OCI-LY7 (cell line): ENCODE measurements at regions not wholly inside any gene's neighbourhood (a gene's known extent, or its start where the extent isn't known, plus 50 kb on each side); places are given as distances from the start of the nearest gene placed in this dataset.

Experiments
- BruUV-seq: library from RNA; stranded (reverse); fragments of 400-500 nt; replicated peaks from 2 replicates; lab custom pipeline; 2021; lab: Mats Ljungman, UMichigan
- CTCF ChIA-PET: fragments of 300-600 bp; sonication (Branson Sonifier 250); formaldehyde crosslinking; loops from one replicate; lab custom pipeline; 2022; ENCODE audit warnings: antibody characterized with exemption; ENCODE audit not compliant: unreplicated experiment; lab: Charles Lee
- POLR2A ChIA-PET: fragments of 300-600 bp; sonication (Branson Sonifier 250); formaldehyde crosslinking; loops from one replicate; lab custom pipeline; 2022; ENCODE audit warnings: antibody characterized with exemption; lab: Charles Lee
- DNase-seq: peaks from one replicate; pipeline ENCODE4 v3.0.0-alpha.2; 2015; ENCODE audit warnings: low spot score
- H2AFZ ChIP-seq: fragments of 200-600 bp; sonication (generic), shearing (Covaris generic); 2 replicates; pipeline ENCODE4 v1.6.1; 2014; ENCODE audit warnings: mild to moderate bottlenecking, antibody characterized with exemption, low read length, moderate library complexity
- H3K27ac ChIP-seq: fragments of 200-600 bp; sonication (generic); 2 replicates; pipeline ENCODE4 v1.5.1; 2014; ENCODE audit warnings: mixed run types, low read depth, mild to moderate bottlenecking, moderate library complexity, low read length, inconsistent platforms; ENCODE audit not compliant: poor library complexity, severe bottlenecking
- H3K36me3 ChIP-seq: fragments of 200-600 bp; sonication (generic); 2 replicates; pipeline ENCODE4 v1.6.1; 2014; ENCODE audit warnings: mild to moderate bottlenecking, antibody characterized with exemption, low read length, moderate library complexity, mixed read lengths; ENCODE audit not compliant: insufficient read depth
- H3K4me1 ChIP-seq: fragments of 200-600 bp; sonication (generic); 2 replicates; pipeline ENCODE4 v1.5.1; 2014; ENCODE audit warnings: mild to moderate bottlenecking, low read length; ENCODE audit not compliant: insufficient read depth, poor library complexity, severe bottlenecking
- H3K4me2 ChIP-seq: fragments of 200-600 bp; sonication (generic); 2 replicates; pipeline ENCODE4 v1.6.1; 2014; ENCODE audit warnings: mild to moderate bottlenecking, low read length
- H3K4me3 ChIP-seq: fragments of 200-600 bp; sonication (generic); 2 replicates; pipeline ENCODE4 v1.5.1; 2014; ENCODE audit warnings: mild to moderate bottlenecking, low read depth, low read length; ENCODE audit not compliant: poor library complexity, severe bottlenecking
- H3K79me2 ChIP-seq: fragments of 200-600 bp; sonication (generic); 2 replicates; pipeline ENCODE4 v1.6.1; 2016; ENCODE audit warnings: low read depth, mild to moderate bottlenecking, low read length, moderate library complexity, mixed read lengths; ENCODE audit not compliant: insufficient read depth
- H3K9me2 ChIP-seq: fragments of 200-600 bp; sonication (generic); 2 replicates; pipeline ENCODE4 v1.6.1; 2016; ENCODE audit warnings: mild to moderate bottlenecking, low read length, mixed read lengths; ENCODE audit not compliant: insufficient read depth
- H3K9me3 ChIP-seq: fragments of 200-600 bp; sonication (generic); 2 replicates; pipeline ENCODE4 v1.6.1; 2014; ENCODE audit warnings: mild to moderate bottlenecking, mixed run types, low read length, mixed read lengths
- H4K20me1 ChIP-seq: fragments of 200-600 bp; sonication (generic); 2 replicates; pipeline ENCODE4 v1.6.1; 2014; ENCODE audit warnings: mild to moderate bottlenecking, antibody characterized with exemption, low read length, moderate library complexity, mixed read lengths; ENCODE audit not compliant: insufficient read depth
- CTCF ChIP-seq: fragments of 200-600 bp; sonication (generic); conservative IDR thresholded peaks from 2 replicates; pipeline ENCODE4 v1.5.1; 2014; ENCODE audit warnings: mild to moderate bottlenecking, antibody characterized with exemption, low read length, moderate library complexity, mixed read lengths
- EZH2phosphoT487 ChIP-seq: fragments of 200-600 bp; sonication (generic); IDR thresholded peaks from 2 replicates; pipeline ENCODE4 v1.6.1; 2018; ENCODE audit warnings: low read depth, borderline replicate concordance, mild to moderate bottlenecking, mixed run types, antibody characterized with exemption, low read length, moderate library complexity, mixed read lengths
- intact Hi-C: fragments of 100-400 bp; cut with micrococcal nuclease; formaldehyde crosslinking; loops from one replicate; pipeline ENCODE4 v1.10.0; 2022; ENCODE audit not compliant: unreplicated experiment

GRCh38 chr1:18535391-18536210, 54.9 kb downstream of the KLHDC7A start:
- CTCF ChIA-PET = interaction anchor here (0.6 kb wide), 1 partner anchor 502 kb away, joined by 9 read pairs; no protein-coding TSS in a partner anchor
- no peaks in the 10 kb centered on the region for H4K20me1 ChIP-seq
- TF ChIP-seq EZH2phosphoT487 (no peak), CTCF (no peak)
- H3K27ac ChIP-seq = no peak overlapping the region
- no peak overlapping the region; the same call in 1 of the 2 replicates for H2AFZ ChIP-seq
- no TSS peak for BruUV-seq
- peak overlapping the region; percentile 67 for H3K4me2 ChIP-seq
- intact Hi-C loops = no loop called here
- H3K4me1 ChIP-seq = peaks cover 50% of the 10 kb centered on the region
- no peak for DNase-seq
- H3K4me3 ChIP-seq = no peak overlapping the region
- H3K9me2 ChIP-seq = no peaks in the 10 kb centered on the region
- no peaks in the 10 kb centered on the region for H3K36me3 ChIP-seq
- H3K79me2 ChIP-seq = no peaks in the 10 kb centered on the region
- H3K9me3 ChIP-seq = no peaks in the 10 kb centered on the region
- POLR2A ChIA-PET = no interaction called here

- H4K20me1 ChIP-seq = no peaks in the 10 kb centered on the region
- H3K4me1 ChIP-seq = peaks cover 45% of the 10 kb centered on the region
- ChIA-PET POLR2A (no interaction called here), CTCF (no interaction called here)
- H3K9me2 ChIP-seq = no peaks in the 10 kb centered on the region
- H2AFZ ChIP-seq = no peak overlapping the region
- no peaks in the 10 kb centered on the region for H3K9me3 ChIP-seq
- intact Hi-C loops = no loop called here
- no peak for TF ChIP-seq CTCF
- TF ChIP-seq EZH2phosphoT487 = no peak
- H3K27ac ChIP-seq = no peak overlapping the region
- no peaks in the 10 kb centered on the region for H3K79me2 ChIP-seq
- DNase-seq = no peak
- H3K36me3 ChIP-seq = no peaks in the 10 kb centered on the region
- BruUV-seq = no TSS peak
- H3K4me2 ChIP-seq = no peak overlapping the region
- no peak overlapping the region for H3K4me3 ChIP-seq
Measured at GRCh38 chr1:18536356-18536755, 55.6 kb downstream of the KLHDC7A start.

GRCh38 chr1:18536915-18537314, 56.2 kb downstream of the KLHDC7A start:
- Histone ChIP-seq H3K9me2 (no peaks in the 10 kb centered on the region), H2AFZ (no peak overlapping the region), H3K27ac (no peak overlapping the region), H3K4me2 (no peak overlapping the region), H3K79me2 (no peaks in the 10 kb centered on the region), H3K4me1 (peaks cover 40% of the 10 kb centered on the region), H3K36me3 (no peaks in the 10 kb centered on the region), H4K20me1 (no peaks in the 10 kb centered on the region), H3K9me3 (no peaks in the 10 kb centered on the region), H3K4me3 (no peak overlapping the region)
- no peak for DNase-seq
- CTCF ChIA-PET = no interaction called here
- BruUV-seq = no TSS peak
- intact Hi-C loops = no loop called here
- POLR2A ChIA-PET = no interaction called here
- TF ChIP-seq CTCF (no peak), EZH2phosphoT487 (no peak)
